VCaP (cell line): ENCODE measurements at regions not wholly inside any gene's neighbourhood (a gene's known extent, or its start where the extent isn't known, plus 50 kb on each side); places are given as distances from the start of the nearest gene placed in this dataset.

Experiments
- H3K27ac ChIP-seq: fragments of 450-650 bp; 2 replicates; pipeline ENCODE4 v1.5.1; 2017
- CTCF ChIP-seq: fragments of 450-650 bp; conservative IDR thresholded peaks from 2 replicates; pipeline ENCODE4 v1.5.1; 2017; ENCODE audit warnings: mild to moderate bottlenecking, moderate library complexity

- no peak for TF ChIP-seq CTCF
- H3K27ac ChIP-seq = no peak overlapping the region
Observed at GRCh38 chr2:181253438-181253837, 203.7 kb upstream of the ITGA4 start.

GRCh38 chr2:181255651-181256050 is 201.5 kb upstream of the ITGA4 start:
- no peak for TF ChIP-seq CTCF
- no peak overlapping the region for H3K27ac ChIP-seq

- H3K27ac ChIP-seq = no peak overlapping the region
- no peak for TF ChIP-seq CTCF
Observed at GRCh38 chr2:181258720-181259119, 198.5 kb upstream of the ITGA4 start.

GRCh38 chr2:181262782-181263181 is 194.4 kb upstream of the ITGA4 start:
- no peak overlapping the region for H3K27ac ChIP-seq
- no peak for TF ChIP-seq CTCF

GRCh38 chr2:181264001-181264400 is 193.2 kb upstream of the ITGA4 start:
- H3K27ac ChIP-seq = no peak overlapping the region
- TF ChIP-seq CTCF = no peak

GRCh38 chr2:181264441-181264840 is 192.7 kb upstream of the ITGA4 start:
- TF ChIP-seq CTCF = no peak
- H3K27ac ChIP-seq = no peak overlapping the region

GRCh38 chr2:181266614-181267013 is 190.6 kb upstream of the ITGA4 start:
- TF ChIP-seq CTCF = no peak
- no peak overlapping the region for H3K27ac ChIP-seq
